HG02970 (cell line): ENCODE measurements at regions not wholly inside any gene's neighbourhood (a gene's known extent, or its start where the extent isn't known, plus 50 kb on each side); places are given as distances from the start of the nearest gene placed in this dataset.

Source experiments
- ATAC-seq: cut with Tn5 transposase; IDR thresholded peaks from one replicate; pipeline ENCODE4 v1.9.1; 2021; ENCODE audit warnings: mild to moderate bottlenecking, moderate library complexity, moderate number of reproducible peaks; ENCODE audit not compliant: unreplicated experiment, low FRiP score

GRCh38 chr2:139099721-139100120 lies 319.5 kb upstream of the NXPH2 start:
- ATAC-seq: no peak

- ATAC-seq: no peak
Measured at GRCh38 chr2:139098961-139099360, 318.8 kb upstream of the NXPH2 start.

- no peak for ATAC-seq
Measured at GRCh38 chr2:139083121-139083520, 302.9 kb upstream of the NXPH2 start.

GRCh38 chr2:139080244-139080643 lies 300.1 kb upstream of the NXPH2 start:
- no peak for ATAC-seq

- ATAC-seq: no peak
Measured at GRCh38 chr2:139079311-139079710, 299.1 kb upstream of the NXPH2 start.

- ATAC-seq: no peak
Measured at GRCh38 chr2:139078376-139078775, 298.2 kb upstream of the NXPH2 start.

GRCh38 chr2:139077099-139077737 lies 297.0 kb upstream of the NXPH2 start:
- ATAC-seq: no peak

GRCh38 chr2:139067874-139068273 lies 287.7 kb upstream of the NXPH2 start:
- ATAC-seq: no peak

- no peak for ATAC-seq
Measured at GRCh38 chr2:139067072-139067471, 286.9 kb upstream of the NXPH2 start.

- no peak for ATAC-seq
Measured at GRCh38 chr2:139064159-139064558, 284.0 kb upstream of the NXPH2 start.

- no peak for ATAC-seq
Measured at GRCh38 chr2:139059617-139060016, 279.4 kb upstream of the NXPH2 start.

- no peak for ATAC-seq
Measured at GRCh38 chr2:139055202-139055601, 275.0 kb upstream of the NXPH2 start.

GRCh38 chr2:139048017-139048416 lies 267.8 kb upstream of the NXPH2 start:
- no peak for ATAC-seq

GRCh38 chr2:139045524-139045923 lies 265.3 kb upstream of the NXPH2 start:
- no peak for ATAC-seq

- no peak for ATAC-seq
Measured at GRCh38 chr2:139034064-139034463, 253.9 kb upstream of the NXPH2 start.

- ATAC-seq: no peak
Measured at GRCh38 chr2:139033300-139033699, 253.1 kb upstream of the NXPH2 start.

GRCh38 chr2:139031722-139032121 lies 251.5 kb upstream of the NXPH2 start:
- ATAC-seq: peak; percentile 49

GRCh38 chr2:139020287-139020686 lies 240.1 kb upstream of the NXPH2 start:
- no peak for ATAC-seq

- no peak for ATAC-seq
Measured at GRCh38 chr2:139018252-139018651, 238.1 kb upstream of the NXPH2 start.

GRCh38 chr2:139007130-139007529 lies 226.9 kb upstream of the NXPH2 start:
- ATAC-seq: no peak

GRCh38 chr2:139000131-139000785 lies 220.1 kb upstream of the NXPH2 start:
- ATAC-seq: no peak

- no peak for ATAC-seq
Measured at GRCh38 chr2:138997856-138998517, 217.8 kb upstream of the NXPH2 start.
